ENCODE measurements at regions not wholly inside any gene's neighbourhood (a gene's known extent, or its start where the extent isn't known, plus 50 kb on each side); places are given as distances from the start of the nearest gene placed in this dataset.

DNA sequence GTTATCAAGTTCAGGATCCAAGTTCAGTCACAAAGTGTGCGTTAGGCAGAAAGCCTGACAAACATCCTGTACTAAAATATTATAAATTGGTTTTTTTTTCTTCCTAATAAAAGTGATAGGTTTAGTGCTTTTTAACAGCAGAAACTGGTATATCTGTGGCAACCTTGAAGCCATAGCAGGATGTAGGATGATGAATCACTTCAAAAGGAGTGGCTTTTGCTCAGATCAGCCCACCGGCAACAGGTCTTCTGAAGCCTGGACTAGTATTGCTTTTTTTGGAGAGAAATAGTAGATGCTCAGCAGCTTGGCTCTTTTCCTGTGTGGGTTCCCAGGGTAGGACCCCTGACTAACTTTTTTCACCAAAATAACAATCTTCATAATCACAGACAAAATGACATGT lies 190.8 kb downstream of the EPM2A start:
- Histone ChIP-seq H3K27me3 (ENCODE audit: low read length) (no peaks in the 10 kb centered on the region), H3K27ac (ENCODE audit: low read length) (peak overlapping the region; percentile 92), H3K9me2 (replicated peaks; ENCODE audit: low read length) (no peaks in the 10 kb centered on the region), H3K79me2 (ENCODE audit: low read length) (no peaks in the 10 kb centered on the region), H3K4me3 (ENCODE audit: low read length) (0 out of 2 replicates have a peak overlapping the region, but pooled peaks have one; percentile 32), H2AFZ (ENCODE audit: low read length) (peak overlapping the region; percentile 41; the same call in 1 of the 2 replicates), H3K4me1 (ENCODE audit: insufficient read depth, low read length) (peaks cover 38% of the 10 kb centered on the region), H3F3A (ENCODE audit: low read length, unreplicated experiment) (no peaks in the 10 kb centered on the region), H3K9me3 (ENCODE audit: low read length) (no peaks in the 10 kb centered on the region), H4K20me1 (ENCODE audit: low read length) (no peaks in the 10 kb centered on the region), H3K4me2 (ENCODE audit: low read length) (peak overlapping the region; percentile 81), H3K36me3 (ENCODE audit: low read depth, low read length) (no peaks in the 10 kb centered on the region), H3K9ac (ENCODE audit: low read length) (peak overlapping the region; percentile 55; the same call in 1 of the 2 replicates)
- no TSS peak for BruUV-seq (replicated peaks)
- CTCF ChIA-PET = no interaction called here
- TF ChIP-seq EZH2 (IDR thresholded peaks at IDR 0.05; ENCODE audit: low read length, unreplicated experiment) = no peak
- TF ChIP-seq EZH2phosphoT487 (IDR thresholded peaks at IDR 0.05; ENCODE audit: borderline replicate concordance, low read length) = no peak
- no peak for TF ChIP-seq CTCF (conservative IDR thresholded peaks at IDR 0.05; ENCODE audit: low read depth, low read length)
- intact Hi-C loops (cut with micrococcal nuclease) = loop anchor here (5.0 kb wide), 1 partner anchor 62 kb away; no protein-coding TSS in a partner anchor
- peak; percentile 79 for ATAC-seq
- DNase-seq = peak; percentile 39
- POLR2A ChIA-PET (ENCODE audit: unreplicated experiment) = no interaction called here

GRCh38 chr6:145546265-145546664 lies 189.1 kb downstream of the EPM2A start:
- no TSS peak for BruUV-seq (replicated peaks)
- no peaks in the 10 kb centered on the region for H4K20me1 ChIP-seq (ENCODE audit: low read length)
- no peak overlapping the region for H3K4me3 ChIP-seq (ENCODE audit: low read length)
- no peaks in the 10 kb centered on the region for H3K36me3 ChIP-seq (ENCODE audit: low read depth, low read length)
- no peak for DNase-seq
- H3K27me3 ChIP-seq (ENCODE audit: low read length) = no peaks in the 10 kb centered on the region
- ChIA-PET POLR2A (ENCODE audit: unreplicated experiment) (no interaction called here), CTCF (no interaction called here)
- no peaks in the 10 kb centered on the region for H3K9me3 ChIP-seq (ENCODE audit: low read length)
- peaks cover 29% of the 10 kb centered on the region for H3K4me1 ChIP-seq (ENCODE audit: insufficient read depth, low read length)
- TF ChIP-seq EZH2phosphoT487 (IDR thresholded peaks at IDR 0.05; ENCODE audit: borderline replicate concordance, low read length) = no peak
- no peak for TF ChIP-seq CTCF (conservative IDR thresholded peaks at IDR 0.05; ENCODE audit: low read depth, low read length)
- TF ChIP-seq EZH2 (IDR thresholded peaks at IDR 0.05; ENCODE audit: low read length, unreplicated experiment) = no peak
- no peaks in the 10 kb centered on the region for H3K9me2 ChIP-seq (replicated peaks; ENCODE audit: low read length)
- no peak overlapping the region for H3K9ac ChIP-seq (ENCODE audit: low read length)
- ATAC-seq = no peak
- H3F3A ChIP-seq (ENCODE audit: low read length, unreplicated experiment) = no peaks in the 10 kb centered on the region
- H2AFZ ChIP-seq (ENCODE audit: low read length) = no peak overlapping the region
- H3K4me2 ChIP-seq (ENCODE audit: low read length) = no peak overlapping the region
- intact Hi-C loops (cut with micrococcal nuclease) = no loop called here
- H3K27ac ChIP-seq (ENCODE audit: low read length) = no peak overlapping the region
- H3K79me2 ChIP-seq (ENCODE audit: low read length) = no peaks in the 10 kb centered on the region

- TF ChIP-seq EZH2phosphoT487 (IDR thresholded peaks at IDR 0.05; ENCODE audit: borderline replicate concordance, low read length) (no peak), EZH2 (IDR thresholded peaks at IDR 0.05; ENCODE audit: low read length, unreplicated experiment) (no peak), CTCF (conservative IDR thresholded peaks at IDR 0.05; ENCODE audit: low read depth, low read length) (no peak)
- ChIA-PET CTCF (no interaction called here), POLR2A (ENCODE audit: unreplicated experiment) (no interaction called here)
- no peaks in the 10 kb centered on the region for H3K9me3 ChIP-seq (ENCODE audit: low read length)
- BruUV-seq (replicated peaks) = no TSS peak
- DNase-seq (no peak), ATAC-seq (no peak)
- H3K4me3 ChIP-seq (ENCODE audit: low read length) = no peak overlapping the region
- H3K9me2 ChIP-seq (replicated peaks; ENCODE audit: low read length) = no peaks in the 10 kb centered on the region
- peaks cover 29% of the 10 kb centered on the region for H3K4me1 ChIP-seq (ENCODE audit: insufficient read depth, low read length)
- H3K9ac ChIP-seq (ENCODE audit: low read length) = no peak overlapping the region
- H2AFZ ChIP-seq (ENCODE audit: low read length) = no peak overlapping the region
- no peaks in the 10 kb centered on the region for H4K20me1 ChIP-seq (ENCODE audit: low read length)
- H3K27me3 ChIP-seq (ENCODE audit: low read length) = no peaks in the 10 kb centered on the region
- H3K27ac ChIP-seq (ENCODE audit: low read length) = no peak overlapping the region
- intact Hi-C loops (cut with micrococcal nuclease) = no loop called here
- H3F3A ChIP-seq (ENCODE audit: low read length, unreplicated experiment) = no peaks in the 10 kb centered on the region
- H3K79me2 ChIP-seq (ENCODE audit: low read length) = no peaks in the 10 kb centered on the region
- no peak overlapping the region for H3K4me2 ChIP-seq (ENCODE audit: low read length)
- no peaks in the 10 kb centered on the region for H3K36me3 ChIP-seq (ENCODE audit: low read depth, low read length)
These were observed 187.6 kb downstream of the EPM2A start for GRCh38 chr6:145547594-145548335.

All from PC-3 (cell line).